Prostate gland (tissue), 2 donors: ENCODE measurements at regions not wholly inside any gene's neighbourhood (a gene's known extent, or its start where the extent isn't known, plus 50 kb on each side); places are given as distances from the start of the nearest gene placed in this dataset.

Source experiments
- DNase-seq: peaks from one replicate; pipeline ENCODE4 v3.0.0-alpha.2; 2019; ENCODE audit warnings: low spot score
- H3K27ac ChIP-seq, 2 donors: fragments of 200-600 bp; sonication (generic); 2 replicates each; pipeline ENCODE4 v1.5.1; 2017 to 2019
- H3K27me3 ChIP-seq: fragments of 200-600 bp; sonication (generic); replicated peaks from 2 replicates; pipeline ENCODE4 v1.5.1; 2019; ENCODE audit not compliant: insufficient read depth
- H3K36me3 ChIP-seq, 2 donors: fragments of 200-600 bp; sonication (generic); 1 replicate in 1 of 2; 2 replicates in 1 of 2; pipeline versions ENCODE4 v1.5.1 to v1.8.1; 2017 to 2019
- H3K4me1 ChIP-seq: fragments of 200-600 bp; sonication (generic); replicated peaks from 2 replicates; pipeline ENCODE4 v1.5.1; 2019
- H3K4me3 ChIP-seq, 2 donors: fragments of 200-600 bp; sonication (generic); 2 replicates each; pipeline ENCODE4 v1.5.1; 2017 to 2019
- H3K9me3 ChIP-seq: fragments of 200-600 bp; sonication (generic); 2 replicates; pipeline ENCODE4 v1.5.1; 2017
- POLR2A ChIP-seq: fragments of 450-650 bp; IDR thresholded peaks from one replicate; pipeline ENCODE4 v1.6.1; 2016; ENCODE audit warnings: antibody characterized with exemption, mild to moderate bottlenecking
- POLR2AphosphoS5 ChIP-seq: sonication (generic); formaldehyde crosslinking; IDR thresholded peaks from one replicate; pipeline ENCODE4 v1.6.1; 2017; ENCODE audit warnings: antibody characterized with exemption
- WGBS: methylation state at CpG from one replicate; pipeline ENCODE4 v1.1.5; 2018; 5-methylcytosine and 5-hydroxymethylcytosine counted together
- intact Hi-C: fragments of 100-400 bp; cut with DNase I; formaldehyde crosslinking; loops from one replicate; pipeline ENCODE4 v1.14.2; 2022
- TF ChIP-seq, protein P1 (sequence below), 4 experiments: fragments of 200-600 bp in 2 of 4; fragments of 450-650 bp in 2 of 4; sonication (generic) in 2 of 4; IDR thresholded peaks; 1 replicate in 3 of 4; 2 replicates in 1 of 4; pipeline ENCODE4 v1.5.1; 2016 to 2019; ENCODE audit warnings: antibody characterized with exemption in 4 of 4, mild to moderate bottlenecking in 2 of 4, moderate library complexity in 2 of 4

GRCh38 chr5:173736374-173736773 is 119.9 kb upstream of the BOD1 start:
- no peak for TF ChIP-seq POLR2AphosphoS5
- no peak for TF ChIP-seq POLR2A
- TF ChIP-seq, protein P1, sequence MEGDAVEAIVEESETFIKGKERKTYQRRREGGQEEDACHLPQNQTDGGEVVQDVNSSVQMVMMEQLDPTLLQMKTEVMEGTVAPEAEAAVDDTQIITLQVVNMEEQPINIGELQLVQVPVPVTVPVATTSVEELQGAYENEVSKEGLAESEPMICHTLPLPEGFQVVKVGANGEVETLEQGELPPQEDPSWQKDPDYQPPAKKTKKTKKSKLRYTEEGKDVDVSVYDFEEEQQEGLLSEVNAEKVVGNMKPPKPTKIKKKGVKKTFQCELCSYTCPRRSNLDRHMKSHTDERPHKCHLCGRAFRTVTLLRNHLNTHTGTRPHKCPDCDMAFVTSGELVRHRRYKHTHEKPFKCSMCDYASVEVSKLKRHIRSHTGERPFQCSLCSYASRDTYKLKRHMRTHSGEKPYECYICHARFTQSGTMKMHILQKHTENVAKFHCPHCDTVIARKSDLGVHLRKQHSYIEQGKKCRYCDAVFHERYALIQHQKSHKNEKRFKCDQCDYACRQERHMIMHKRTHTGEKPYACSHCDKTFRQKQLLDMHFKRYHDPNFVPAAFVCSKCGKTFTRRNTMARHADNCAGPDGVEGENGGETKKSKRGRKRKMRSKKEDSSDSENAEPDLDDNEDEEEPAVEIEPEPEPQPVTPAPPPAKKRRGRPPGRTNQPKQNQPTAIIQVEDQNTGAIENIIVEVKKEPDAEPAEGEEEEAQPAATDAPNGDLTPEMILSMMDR (IDR thresholded peaks at IDR 0.05): no peak
- Histone ChIP-seq H3K36me3 (no peaks in the 10 kb centered on the region), H3K27me3 (no peaks in the 10 kb centered on the region), H3K4me3 (no peak overlapping the region), H3K27ac (no peak overlapping the region), H3K9me3 (no peaks in the 10 kb centered on the region), H3K4me1 (no peaks in the 10 kb centered on the region)
- intact Hi-C loops: no loop called here
- DNase-seq: no peak
- WGBS: 58% methylated on average over 4 of the region's 4 CpGs

- DNase-seq: no peak
- WGBS: 64% methylated on average over 8 of the region's 8 CpGs
These were observed 120.5 kb upstream of the BOD1 start for GRCh38 chr5:173736923-173737412.

GRCh38 chr5:173739741-173740140 is 123.3 kb upstream of the BOD1 start:
- intact Hi-C loops: no loop called here
- no peak for DNase-seq
- H3K27me3 ChIP-seq: no peaks in the 10 kb centered on the region
- no peaks in the 10 kb centered on the region for H3K4me1 ChIP-seq
- TF ChIP-seq POLR2A (no peak), POLR2AphosphoS5 (no peak)
- TF ChIP-seq, protein P1 (IDR thresholded peaks at IDR 0.05): no peak
- no peak overlapping the region for H3K4me3 ChIP-seq
- no peaks in the 10 kb centered on the region for H3K9me3 ChIP-seq
- no peaks in the 10 kb centered on the region for H3K36me3 ChIP-seq
- H3K27ac ChIP-seq: no peak overlapping the region
- WGBS: 86% methylated on average over 5 of the region's 5 CpGs

More at GRCh38 chr5:173736923-173737412, 120.5 kb upstream of the BOD1 start:
- Histone ChIP-seq H3K9me3 (no peaks in the 10 kb centered on the region), H3K36me3 (no peaks in the 10 kb centered on the region), H3K4me1 (no peaks in the 10 kb centered on the region), H3K27ac (no peak overlapping the region), H3K27me3 (no peaks in the 10 kb centered on the region), H3K4me3 (no peak overlapping the region)
- TF ChIP-seq, protein P1 (IDR thresholded peaks at IDR 0.05): no peak
- no peak for TF ChIP-seq POLR2A
- no peak for TF ChIP-seq POLR2AphosphoS5
- intact Hi-C loops: no loop called here

DNA sequence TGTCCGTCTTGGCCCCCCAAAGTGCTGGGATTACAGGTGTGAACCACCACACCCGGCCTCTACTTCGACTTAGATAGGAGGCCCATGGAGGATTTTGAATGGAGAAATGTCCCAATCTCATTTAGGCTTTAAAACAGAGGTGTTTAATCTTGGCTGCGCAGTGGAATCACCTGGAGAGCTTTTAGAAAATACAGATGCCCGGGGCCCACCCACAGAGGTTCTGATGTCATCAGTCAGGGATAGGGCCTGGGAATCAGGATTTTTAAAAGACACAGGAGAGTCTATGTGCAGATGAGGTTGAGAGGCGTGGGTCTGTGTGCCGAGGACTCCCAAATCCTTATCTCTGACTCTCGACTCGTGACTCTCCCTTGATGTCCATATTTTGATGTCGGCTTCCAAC is 124.0 kb upstream of the BOD1 start:
- TF ChIP-seq POLR2A: no peak
- no peak for TF ChIP-seq POLR2AphosphoS5
- TF ChIP-seq, protein P1 (IDR thresholded peaks at IDR 0.05): no peak
- no peak overlapping the region for H3K27ac ChIP-seq
- intact Hi-C loops: no loop called here
- DNase-seq: no peak
- no peaks in the 10 kb centered on the region for H3K4me1 ChIP-seq
- no peaks in the 10 kb centered on the region for H3K27me3 ChIP-seq
- H3K9me3 ChIP-seq: no peaks in the 10 kb centered on the region
- WGBS: 97% methylated on average over 10 of the region's 10 CpGs
- H3K4me3 ChIP-seq: no peak overlapping the region
- no peaks in the 10 kb centered on the region for H3K36me3 ChIP-seq

DNA sequence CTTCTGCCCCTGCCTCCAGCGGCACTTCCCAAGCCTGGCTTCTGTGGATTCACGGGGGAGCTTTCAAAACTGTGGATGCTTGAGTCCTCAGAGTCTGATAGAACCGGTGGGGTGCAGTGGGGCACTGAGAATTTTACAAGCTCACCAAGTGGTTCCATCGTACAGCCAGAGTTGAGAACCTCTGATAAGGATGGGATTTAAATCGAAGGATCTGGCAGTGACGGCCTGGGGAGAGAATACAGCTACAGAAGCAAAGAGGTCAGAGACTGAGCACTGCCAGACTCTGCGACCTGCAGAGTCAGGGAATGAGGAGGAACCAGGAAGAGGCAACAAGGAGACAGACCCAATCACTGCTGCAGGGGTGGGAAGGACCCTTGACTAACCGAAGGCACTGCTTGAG is 124.6 kb upstream of the BOD1 start:
- Histone ChIP-seq H3K4me1 (no peaks in the 10 kb centered on the region), H3K36me3 (no peaks in the 10 kb centered on the region), H3K4me3 (no peak overlapping the region), H3K9me3 (no peaks in the 10 kb centered on the region), H3K27me3 (no peaks in the 10 kb centered on the region), H3K27ac (no peak overlapping the region)
- 81% methylated on average over 8 of the region's 8 CpGs for WGBS
- DNase-seq: no peak
- TF ChIP-seq POLR2AphosphoS5: no peak
- TF ChIP-seq, protein P1 (IDR thresholded peaks at IDR 0.05): no peak
- TF ChIP-seq POLR2A: no peak
- intact Hi-C loops: no loop called here
